ENCODE measurements at regions not wholly inside any gene's neighbourhood (a gene's known extent, or its start where the extent isn't known, plus 50 kb on each side); places are given as distances from the start of the nearest gene placed in this dataset.

DNA sequence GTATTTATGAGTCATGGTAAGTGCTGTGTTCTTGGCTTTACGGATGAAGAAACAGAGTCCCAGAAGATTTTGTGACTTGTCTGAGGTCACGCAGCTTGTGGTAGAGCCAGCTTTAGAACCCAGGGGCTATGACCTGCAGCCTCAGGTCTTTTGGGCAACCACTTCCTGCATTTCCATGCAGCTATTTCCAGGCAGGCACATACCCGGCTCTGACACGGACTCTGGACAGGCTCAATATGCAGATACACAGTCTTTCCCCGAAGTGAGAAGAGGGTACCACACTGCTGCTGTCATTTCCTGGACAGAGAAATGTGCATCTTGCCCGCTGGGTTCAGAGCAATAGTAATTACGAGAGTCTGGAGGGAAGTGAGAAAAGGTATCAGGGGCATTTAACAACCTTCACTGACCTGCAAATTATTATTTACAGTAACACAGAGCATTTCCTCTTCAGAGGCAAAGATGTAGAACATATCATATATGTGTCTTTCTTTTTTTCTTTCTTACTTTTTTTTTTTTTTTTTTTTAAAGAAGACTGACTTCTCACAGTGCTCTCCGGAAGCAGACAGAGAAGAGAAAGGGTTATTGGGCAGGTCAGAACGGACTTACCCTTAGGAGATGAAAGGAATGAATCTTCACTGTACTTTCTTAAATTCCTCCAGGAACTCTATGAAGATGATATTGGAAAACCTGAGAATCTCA is 185.1 kb downstream of the CLIC5 start:
- DNase-seq (ENCODE audit: low read depth): peak; percentile 92

DNA sequence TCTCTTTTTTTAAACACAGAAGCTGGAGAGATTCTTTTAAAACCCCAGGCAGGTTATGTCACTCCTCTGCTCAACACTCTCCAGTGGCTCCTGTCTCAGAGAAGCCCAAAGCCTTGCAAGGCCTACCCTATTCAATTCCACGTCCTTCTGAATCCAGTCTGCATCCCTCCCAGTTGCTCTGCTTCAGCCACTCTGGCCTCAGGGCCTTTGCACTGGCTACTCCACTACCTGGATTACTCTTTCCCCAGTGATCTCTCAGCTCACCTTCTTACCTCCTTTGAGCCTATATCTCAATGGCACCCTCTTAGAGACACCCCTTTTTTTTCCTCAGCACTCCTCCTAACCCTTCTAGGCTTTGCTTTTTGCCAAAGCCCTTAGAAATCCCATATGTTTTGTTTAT is 185.8 kb downstream of the CLIC5 start:
- no peak for DNase-seq (ENCODE audit: low read depth)

DNA sequence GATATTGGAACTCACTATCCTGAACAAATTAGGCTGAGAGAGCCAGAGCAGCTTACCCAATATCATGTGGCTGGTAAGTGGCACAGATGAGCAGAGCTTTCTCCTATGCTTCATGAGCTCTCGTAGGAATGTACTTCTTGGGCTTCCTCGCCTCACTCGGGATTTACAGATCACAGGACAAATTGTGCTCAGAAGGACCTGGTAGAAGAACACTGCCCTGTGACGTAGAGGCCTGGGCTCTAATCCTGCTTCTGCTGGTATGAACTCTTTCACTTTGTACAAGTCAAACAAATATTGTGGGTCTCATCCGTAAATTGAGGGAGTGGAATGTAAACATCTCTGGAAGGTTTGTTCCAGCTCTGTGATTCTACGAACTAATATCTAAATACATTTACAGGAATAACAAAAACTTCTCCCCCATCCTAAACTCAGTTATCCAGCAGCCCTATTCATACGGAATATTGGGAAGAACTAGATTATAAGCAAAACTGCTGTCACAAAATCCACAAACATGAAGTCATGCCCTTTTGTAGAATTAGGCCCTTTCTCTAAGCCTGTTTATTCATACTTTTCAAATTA is 187.6 kb downstream of the CLIC5 start:
- DNase-seq (ENCODE audit: low read depth): no peak

GRCh38 chr6:45822873-45823272 is 192.8 kb downstream of the CLIC5 start:
- DNase-seq (ENCODE audit: low read depth): no peak

DNA sequence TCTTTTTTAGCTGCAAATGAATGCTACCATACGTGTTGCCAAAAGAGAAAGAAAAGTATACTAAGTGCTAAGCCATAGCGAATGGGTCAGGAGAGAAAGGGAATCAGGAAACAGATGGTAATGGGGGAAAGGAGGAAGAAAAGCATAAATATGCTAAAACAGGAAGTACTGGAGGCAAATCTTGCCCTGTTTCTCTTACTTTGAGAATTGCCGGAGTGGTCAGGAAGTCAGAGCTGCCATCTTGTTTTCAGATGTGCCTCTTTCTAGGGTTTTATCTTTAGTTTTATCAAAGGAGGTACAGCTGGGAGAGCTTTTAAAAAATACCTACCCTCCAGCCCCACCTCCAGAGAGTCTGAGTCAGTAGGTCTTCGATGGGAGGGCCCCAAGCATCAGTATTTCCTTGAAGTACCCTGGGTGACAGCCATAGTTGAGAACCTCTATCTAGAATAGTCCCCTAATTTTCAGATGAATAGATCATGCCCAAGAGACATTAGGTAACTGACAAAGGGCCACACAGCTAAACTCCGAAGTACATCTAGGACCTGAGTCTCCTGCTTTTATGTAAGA is 193.3 kb downstream of the CLIC5 start:
- no peak for DNase-seq (ENCODE audit: low read depth)

GRCh38 chr6:45818655-45819054 is 197.0 kb downstream of the CLIC5 start:
- DNase-seq (ENCODE audit: low read depth): no peak

GRCh38 chr6:45816674-45817297 is 198.9 kb downstream of the CLIC5 start:
- peak; percentile 94 for DNase-seq (ENCODE audit: low read depth)

- DNase-seq (ENCODE audit: low read depth): no peak
These were observed 200.1 kb downstream of the CLIC5 start for GRCh38 chr6:45815466-45816125.

DNA sequence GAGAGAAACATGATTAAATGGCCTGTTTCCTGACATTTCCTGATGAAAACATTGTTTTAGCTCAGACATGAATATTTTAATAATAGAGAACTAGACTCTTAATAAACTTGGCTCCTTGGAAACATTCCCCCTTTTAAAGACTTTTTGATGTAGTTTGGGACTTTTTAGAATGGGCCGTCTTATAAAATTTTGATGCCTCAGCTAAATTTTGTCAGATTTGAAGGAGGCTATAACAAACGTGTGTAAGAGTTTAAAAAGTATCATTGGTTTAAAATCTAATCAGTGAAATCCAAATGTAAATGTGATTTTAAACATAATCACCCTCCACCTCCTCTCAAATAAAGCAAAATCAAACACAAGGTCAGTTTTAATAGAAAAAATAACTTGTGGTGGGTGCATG is 200.9 kb downstream of the CLIC5 start:
- DNase-seq (ENCODE audit: low read depth): no peak

- no peak for DNase-seq (ENCODE audit: low read depth)
These were observed 201.7 kb downstream of the CLIC5 start for GRCh38 chr6:45813943-45814342.

- DNase-seq (ENCODE audit: low read depth): peak; percentile 47
These were observed 202.7 kb downstream of the CLIC5 start for GRCh38 chr6:45812922-45813321.

DNA sequence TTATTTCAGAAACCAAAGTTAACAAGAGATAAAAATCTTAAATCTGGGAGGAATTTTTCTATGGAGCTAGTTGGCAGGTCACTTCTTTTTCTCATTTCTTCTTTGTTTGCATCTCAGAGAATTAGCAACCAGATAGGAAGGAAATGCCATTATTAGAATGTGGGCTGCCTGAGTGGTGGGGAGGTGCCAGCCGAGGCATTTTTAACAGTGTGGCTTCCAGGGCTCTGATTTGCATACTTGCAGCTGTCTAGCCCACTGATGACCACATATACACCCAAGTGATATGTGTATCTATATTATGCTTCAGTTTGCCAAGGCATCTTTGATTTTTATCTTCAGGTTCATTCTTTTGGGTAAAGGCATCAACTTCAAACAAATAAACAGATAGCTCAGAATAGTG is 206.7 kb downstream of the CLIC5 start:
- peak; percentile 47 for DNase-seq (ENCODE audit: low read depth)

GRCh38 chr6:45808042-45808645 is 207.5 kb downstream of the CLIC5 start:
- peak; percentile 37 for DNase-seq (ENCODE audit: low read depth)

DNA sequence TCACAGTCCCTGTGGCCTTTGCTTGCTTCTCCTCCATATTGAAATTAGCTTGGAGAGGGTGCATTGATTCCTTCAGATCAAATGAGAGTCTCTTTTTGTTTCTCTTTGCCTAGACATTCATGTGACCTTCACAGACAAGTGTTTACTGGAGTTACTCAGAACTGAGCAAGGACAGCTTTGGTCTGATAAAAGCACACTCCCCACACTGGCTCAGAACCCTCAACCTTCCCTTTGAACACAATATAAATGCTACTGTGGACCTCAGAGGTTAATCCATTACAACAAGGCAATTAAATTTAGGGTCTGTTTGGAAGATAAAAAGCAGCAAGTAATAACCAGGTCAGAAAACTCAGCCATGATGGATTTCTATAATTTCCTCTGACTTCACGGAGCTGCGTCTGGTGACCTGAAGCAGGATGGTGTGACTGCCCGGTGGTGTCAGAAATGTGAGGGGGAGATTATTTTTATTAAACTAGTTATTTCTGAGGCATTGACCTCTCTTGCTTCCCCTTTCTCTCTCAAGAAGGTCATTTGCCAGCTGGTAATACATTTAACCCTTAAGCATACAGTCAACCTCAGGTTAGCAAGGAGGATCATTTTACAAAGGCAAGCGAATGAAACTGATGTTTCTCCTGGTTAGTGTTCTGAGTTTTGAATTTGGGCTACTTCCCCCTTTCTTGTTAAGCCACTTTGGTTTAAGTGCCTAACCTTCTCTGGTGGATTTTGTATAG is 208.2 kb downstream of the CLIC5 start:
- no peak for DNase-seq (ENCODE audit: low read depth)

DNA sequence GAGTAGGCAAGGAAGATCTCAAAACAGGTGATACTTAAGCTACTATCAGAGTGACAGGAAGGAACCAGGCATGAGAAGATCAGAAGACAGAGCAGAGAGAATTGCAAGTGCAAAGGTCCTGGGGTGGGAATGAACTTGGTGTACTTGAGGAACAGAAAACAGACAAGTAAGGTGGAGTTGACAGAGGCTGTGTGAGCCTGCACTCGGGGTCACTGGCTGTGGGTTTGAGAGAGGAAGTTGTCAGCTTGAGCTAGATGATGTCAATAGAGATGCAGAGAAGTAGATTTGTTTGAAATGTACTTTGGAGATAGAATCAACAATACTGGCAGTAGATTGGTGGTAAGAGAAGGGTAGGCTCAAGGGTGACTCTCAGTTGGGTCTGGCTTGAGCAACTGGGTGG is 209.5 kb downstream of the CLIC5 start:
- DNase-seq (ENCODE audit: low read depth): no peak

- DNase-seq (ENCODE audit: low read depth): no peak
These were observed 212.6 kb downstream of the CLIC5 start for GRCh38 chr6:45803071-45803470.

DNA sequence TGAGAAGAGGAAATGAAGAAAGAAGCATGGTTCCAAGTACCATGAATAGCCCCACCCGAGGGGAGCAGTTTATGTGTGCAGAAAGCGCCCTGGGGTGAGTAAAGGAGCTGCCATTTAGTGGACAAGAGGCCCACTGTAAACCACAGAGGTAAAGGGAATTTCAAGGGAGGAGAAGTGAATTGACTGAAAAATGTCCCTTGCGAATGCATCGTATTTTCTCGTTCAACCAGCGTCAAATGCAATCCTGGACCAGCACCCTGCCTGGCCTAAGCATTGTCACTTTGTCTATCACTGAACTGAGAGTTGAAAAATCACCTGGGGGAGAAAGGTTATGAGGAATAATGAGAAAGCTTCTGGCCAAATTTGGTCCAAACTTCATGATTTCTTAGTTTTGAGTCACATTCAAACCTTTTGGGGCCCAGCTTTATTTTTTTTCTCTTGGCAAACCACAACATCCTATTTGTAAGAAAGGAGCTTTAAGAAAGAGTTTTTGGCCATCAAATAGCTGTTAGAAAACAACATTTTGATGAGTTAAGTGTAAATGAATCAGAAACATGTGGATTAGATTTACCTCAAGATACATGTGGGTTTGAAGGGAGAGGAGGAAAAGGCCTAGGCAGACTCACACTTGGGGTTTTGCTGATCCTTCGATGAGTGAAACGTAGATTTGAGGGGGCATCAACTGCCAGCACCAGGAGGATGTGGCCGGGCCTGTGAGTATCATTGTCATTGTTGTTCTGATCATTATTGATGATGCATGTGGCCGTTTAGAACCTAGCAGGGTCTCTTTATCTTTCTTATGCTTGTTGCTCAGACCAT is 214.0 kb downstream of the CLIC5 start:
- peak; percentile 72 for DNase-seq (ENCODE audit: low read depth)

DNA sequence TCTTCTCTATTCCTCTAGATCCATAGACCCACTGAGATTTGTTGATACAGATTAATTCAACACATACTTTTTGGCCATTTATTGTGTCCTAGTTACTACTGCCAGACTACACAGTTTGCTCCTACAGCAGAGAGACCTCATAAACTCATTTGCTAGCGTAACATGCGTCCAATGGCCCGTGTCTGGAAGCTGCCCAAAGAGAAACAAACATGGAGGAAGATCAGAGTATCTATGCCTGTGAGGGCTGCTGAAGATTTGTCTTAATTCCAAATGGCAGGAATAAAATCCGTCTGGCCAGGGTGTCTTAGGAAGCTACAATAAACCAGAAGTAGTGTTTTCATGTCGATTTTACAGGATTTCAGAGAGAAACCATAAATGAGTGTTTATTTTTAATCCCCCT is 214.7 kb downstream of the CLIC5 start:
- no peak for DNase-seq (ENCODE audit: low read depth)

DNA sequence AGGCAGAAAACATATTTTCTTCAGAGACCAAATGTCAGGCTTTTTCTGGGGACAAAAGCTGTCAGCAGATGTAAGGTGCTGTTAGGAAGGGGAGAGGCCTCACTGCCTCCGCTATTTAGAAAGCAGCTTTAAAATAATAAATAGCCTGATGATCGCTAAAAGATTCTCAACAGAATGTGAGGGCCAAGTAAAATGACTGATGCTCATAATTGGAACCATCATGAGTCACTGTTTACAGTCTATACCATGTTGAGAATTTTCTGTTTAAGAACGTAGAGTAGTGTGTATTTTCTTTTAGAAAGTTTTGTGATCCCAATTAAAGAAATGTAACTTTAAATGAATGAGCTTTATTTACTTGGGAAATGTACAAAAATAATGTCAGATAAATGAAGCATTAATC is 220.0 kb downstream of the CLIC5 start:
- DNase-seq (ENCODE audit: low read depth): no peak

GRCh38 chr6:45794465-45794864 is 221.2 kb downstream of the CLIC5 start:
- DNase-seq (ENCODE audit: low read depth): no peak
